ENCODE measurements at regions not wholly inside any gene's neighbourhood (a gene's known extent, or its start where the extent isn't known, plus 50 kb on each side); places are given as distances from the start of the nearest gene placed in this dataset.

DNA sequence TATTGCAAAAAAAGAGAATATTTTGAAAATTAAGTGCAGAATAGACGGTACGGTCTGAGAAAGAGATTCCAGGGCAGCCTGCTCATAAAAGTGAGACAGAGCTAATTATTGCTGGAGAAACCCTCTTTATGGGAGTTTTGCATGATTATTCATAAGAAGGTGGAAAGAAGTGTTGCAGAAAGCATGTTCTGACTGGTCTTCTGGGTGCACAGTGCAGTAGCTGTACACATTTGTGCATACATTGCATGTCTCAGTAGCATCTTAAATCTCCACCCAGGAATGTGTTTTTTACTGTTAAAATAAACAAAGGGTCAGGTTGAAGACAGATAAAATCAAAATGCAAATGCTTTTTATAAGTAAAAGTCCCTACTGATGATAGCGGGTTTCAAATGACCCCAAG lies 1813.6 kb upstream of the DEFB115 start:
- TF ChIP-seq EZH2phosphoT487 (IDR thresholded peaks at IDR 0.05; ENCODE audit: insufficient read depth, low read depth): no peak
- no peak for TF ChIP-seq EZH2 (IDR thresholded peaks at IDR 0.05; ENCODE audit: insufficient read depth, poor library complexity, severe bottlenecking)
